HG02623 (cell line): ENCODE measurements at regions not wholly inside any gene's neighbourhood (a gene's known extent, or its start where the extent isn't known, plus 50 kb on each side); places are given as distances from the start of the nearest gene placed in this dataset.

Source experiments
- ATAC-seq: cut with Tn5 transposase; IDR thresholded peaks from one replicate; pipeline ENCODE4 v1.9.1; 2021; ENCODE audit warnings: moderate library complexity; ENCODE audit not compliant: unreplicated experiment

- ATAC-seq = no peak
Observed at GRCh38 chr2:790634-791245, 113.5 kb upstream of the TMEM18 start.

- no peak for ATAC-seq
Observed at GRCh38 chr2:790081-790480, 112.9 kb upstream of the TMEM18 start.

GRCh38 chr2:789529-789928, 112.3 kb upstream of the TMEM18 start:
- ATAC-seq = no peak

GRCh38 chr2:788227-789032, 111.2 kb upstream of the TMEM18 start:
- no peak for ATAC-seq

- no peak for ATAC-seq
Observed at GRCh38 chr2:784753-785152, 107.5 kb upstream of the TMEM18 start.

- ATAC-seq = no peak
Observed at GRCh38 chr2:780581-780980, 103.4 kb upstream of the TMEM18 start.

GRCh38 chr2:780002-780401, 102.8 kb upstream of the TMEM18 start:
- no peak for ATAC-seq

GRCh38 chr2:778731-779350, 101.6 kb upstream of the TMEM18 start:
- ATAC-seq = no peak

- no peak for ATAC-seq
Observed at GRCh38 chr2:777546-777945, 100.3 kb upstream of the TMEM18 start.

GRCh38 chr2:777051-777450, 99.8 kb upstream of the TMEM18 start:
- ATAC-seq = no peak

- no peak for ATAC-seq
Observed at GRCh38 chr2:776487-776886, 99.3 kb upstream of the TMEM18 start.

- ATAC-seq = no peak
Observed at GRCh38 chr2:776038-776437, 98.8 kb upstream of the TMEM18 start.

- ATAC-seq = no peak
Observed at GRCh38 chr2:774436-774835, 97.2 kb upstream of the TMEM18 start.

- no peak for ATAC-seq
Observed at GRCh38 chr2:773256-774160, 96.3 kb upstream of the TMEM18 start.

GRCh38 chr2:771538-771937, 94.3 kb upstream of the TMEM18 start:
- no peak for ATAC-seq

- ATAC-seq = no peak
Observed at GRCh38 chr2:770776-771175, 93.6 kb upstream of the TMEM18 start.

GRCh38 chr2:769771-770170, 92.6 kb upstream of the TMEM18 start:
- ATAC-seq = no peak

- no peak for ATAC-seq
Observed at GRCh38 chr2:768451-768850, 91.2 kb upstream of the TMEM18 start.

- no peak for ATAC-seq
Observed at GRCh38 chr2:767944-768343, 90.7 kb upstream of the TMEM18 start.

GRCh38 chr2:767440-767839, 90.2 kb upstream of the TMEM18 start:
- ATAC-seq = no peak

- ATAC-seq = no peak
Observed at GRCh38 chr2:766255-766654, 89.0 kb upstream of the TMEM18 start.
